CD4-positive, alpha-beta T cell treated with Interleukin-6 at 100 ng/mL for 8 hours (primary cell): ENCODE measurements at regions not wholly inside any gene's neighbourhood (a gene's known extent, or its start where the extent isn't known, plus 50 kb on each side); places are given as distances from the start of the nearest gene placed in this dataset.
A peak's percentile ranks its signal among the peaks of the same experiment; 100 is the strongest.
"Not testable (repeated sequence)": the region's sequence is repeated elsewhere in the genome, so short reads cannot be mapped to it uniquely, and the experiment has no call there.

ENCODE experiments used
- DNase-seq: peaks from one replicate; pipeline ENCODE4 v3.0.0-alpha.2; 2020; ENCODE audit warnings: mixed read lengths, low spot score

- DNase-seq, result no peak
Measured at GRCh38 chr6:141877275-141877983, 255.3 kb upstream of the GJE1 start.

GRCh38 chr6:141874930-141875602, 257.7 kb upstream of the GJE1 start:
- no peak for DNase-seq

GRCh38 chr6:141869509-141869908, 263.2 kb upstream of the GJE1 start:
- DNase-seq, result not testable (repeated sequence)

- DNase-seq, result no peak
Measured at GRCh38 chr6:141867767-141868166, 265.0 kb upstream of the GJE1 start.

- no peak for DNase-seq
Measured at GRCh38 chr6:141866731-141867497, 265.8 kb upstream of the GJE1 start.

GRCh38 chr6:141851063-141851462, 281.7 kb upstream of the GJE1 start:
- DNase-seq, result no peak

- peak; percentile 42 for DNase-seq
Measured at GRCh38 chr6:141848029-141848890, 284.5 kb upstream of the GJE1 start.

- DNase-seq, result no peak
Measured at GRCh38 chr6:141846639-141847038, 286.1 kb upstream of the GJE1 start.

GRCh38 chr6:141843178-141843834, 289.4 kb upstream of the GJE1 start:
- no peak for DNase-seq

- no peak for DNase-seq
Measured at GRCh38 chr6:141833001-141833655, 299.6 kb upstream of the GJE1 start.

GRCh38 chr6:141830530-141830929, 302.2 kb upstream of the GJE1 start:
- DNase-seq, result no peak

- DNase-seq, result no peak
Measured at GRCh38 chr6:141829566-141830360, 303.0 kb upstream of the GJE1 start.

GRCh38 chr6:141824350-141824749, 308.4 kb upstream of the GJE1 start:
- DNase-seq, result no peak

GRCh38 chr6:141815039-141815438, 317.7 kb upstream of the GJE1 start:
- DNase-seq, result not testable (repeated sequence)

GRCh38 chr6:141809901-141810300, 322.8 kb upstream of the GJE1 start:
- no peak for DNase-seq

- DNase-seq, result no peak
Measured at GRCh38 chr6:141808662-141809061, 324.1 kb upstream of the GJE1 start.

GRCh38 chr6:141800973-141801372, 331.8 kb upstream of the GJE1 start:
- DNase-seq, result not testable (repeated sequence)

GRCh38 chr6:141790921-141791320, 341.8 kb upstream of the GJE1 start:
- no peak for DNase-seq

GRCh38 chr6:141788096-141788495, 344.6 kb upstream of the GJE1 start:
- DNase-seq, result no peak

GRCh38 chr6:141783585-141783984, 349.1 kb upstream of the GJE1 start:
- no peak for DNase-seq
